KMS-11 (cell line): ENCODE measurements at regions not wholly inside any gene's neighbourhood (a gene's known extent, or its start where the extent isn't known, plus 50 kb on each side); places are given as distances from the start of the nearest gene placed in this dataset.

Experiments
- H2AFZ ChIP-seq: fragments of 200-600 bp; sonication (generic); 2 replicates; pipeline ENCODE4 v1.6.1; 2016; ENCODE audit warnings: antibody characterized with exemption, mixed run types, low read depth
- H3K27ac ChIP-seq: fragments of 200-600 bp; sonication (generic); 2 replicates; pipeline ENCODE4 v1.6.1; 2016; ENCODE audit warnings: mild to moderate bottlenecking, mixed run types
- H3K27me3 ChIP-seq: fragments of 200-600 bp; sonication (generic); 2 replicates; pipeline ENCODE4 v1.6.1; 2017; ENCODE audit warnings: mild to moderate bottlenecking, low read depth, mixed run types, moderate library complexity; ENCODE audit not compliant: insufficient read depth
- H3K36me3 ChIP-seq: fragments of 200-600 bp; sonication (generic); 2 replicates; pipeline ENCODE4 v1.6.1; 2017; ENCODE audit warnings: mild to moderate bottlenecking, mixed run types; ENCODE audit not compliant: insufficient read depth
- H3K4me1 ChIP-seq: fragments of 200-600 bp; sonication (generic); 2 replicates; pipeline ENCODE4 v1.6.1; 2016; ENCODE audit warnings: mild to moderate bottlenecking, low read depth, mixed run types; ENCODE audit not compliant: poor library complexity, severe bottlenecking
- H3K4me2 ChIP-seq: fragments of 200-600 bp; sonication (generic); 2 replicates; pipeline ENCODE4 v1.7.0; 2016; ENCODE audit warnings: mild to moderate bottlenecking, mixed run types
- H3K4me3 ChIP-seq: fragments of 200-600 bp; sonication (generic); IDR thresholded peaks from 2 replicates; pipeline ENCODE4 v1.6.1; 2017; ENCODE audit warnings: low read depth, low read length, mixed read lengths; ENCODE audit not compliant: insufficient read depth
- H3K79me2 ChIP-seq: fragments of 200-600 bp; sonication (generic); 2 replicates; pipeline ENCODE4 v1.6.1; 2016; ENCODE audit warnings: low read depth, mixed run types; ENCODE audit not compliant: insufficient read depth
- H3K9ac ChIP-seq: fragments of 200-600 bp; sonication (generic); 2 replicates; pipeline ENCODE4 v1.6.1; 2016; ENCODE audit warnings: mild to moderate bottlenecking, mixed run types
- H4K20me1 ChIP-seq: fragments of 200-600 bp; sonication (generic); 2 replicates; pipeline ENCODE4 v1.6.1; 2016; ENCODE audit warnings: mild to moderate bottlenecking, mixed run types; ENCODE audit not compliant: insufficient read depth
- CTCF ChIP-seq: fragments of 200-600 bp; sonication (generic); conservative IDR thresholded peaks from 2 replicates; pipeline ENCODE4 v1.6.1; 2017; ENCODE audit warnings: low read depth, mild to moderate bottlenecking, antibody characterized with exemption, low read length, moderate library complexity, mixed read lengths

- Histone ChIP-seq H3K4me2 (no peak overlapping the region), H3K4me3 (no peak overlapping the region), H3K27me3 (no peaks in the 10 kb centered on the region), H4K20me1 (no peaks in the 10 kb centered on the region), H3K9ac (no peak overlapping the region), H3K4me1 (no peaks in the 10 kb centered on the region), H3K79me2 (no peaks in the 10 kb centered on the region), H3K36me3 (no peaks in the 10 kb centered on the region), H2AFZ (no peak overlapping the region), H3K27ac (no peak overlapping the region)
- TF ChIP-seq CTCF, result no peak
Observed at GRCh38 chr2:120509991-120510735, 164.2 kb downstream of the INHBB start.

DNA sequence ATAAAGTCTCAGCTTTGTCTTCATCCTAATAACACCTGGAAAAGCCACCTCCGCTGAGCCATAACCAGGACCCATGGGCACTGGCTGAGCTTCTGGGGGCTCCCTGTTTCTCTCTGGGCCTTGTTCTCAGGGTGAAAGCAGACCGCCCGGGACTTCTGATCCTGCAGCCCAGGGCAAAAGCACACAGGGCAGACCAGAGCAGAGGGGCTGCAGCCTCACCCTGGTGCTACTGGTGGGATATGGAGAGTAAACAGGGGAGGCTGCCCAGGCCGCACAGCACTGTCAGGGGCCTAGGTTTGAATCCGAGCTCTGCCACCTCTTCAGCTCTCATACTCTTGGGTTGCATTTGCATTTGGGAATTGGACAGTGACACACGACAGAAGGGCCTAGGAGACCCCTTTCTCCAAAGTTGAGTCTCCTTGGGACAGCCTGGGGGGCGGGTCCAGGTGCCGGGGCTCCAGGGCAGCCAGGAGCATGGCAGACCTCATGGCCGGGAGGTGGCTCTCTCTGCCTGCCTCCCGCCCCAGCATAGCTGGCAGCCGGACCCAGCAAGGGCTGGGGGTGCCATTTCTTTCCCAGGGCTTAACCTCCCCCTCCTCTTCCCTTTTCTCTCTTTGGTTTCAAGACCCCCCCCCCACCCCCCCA, 164.9 kb downstream of the INHBB start:
- H3K27me3 ChIP-seq, result no peaks in the 10 kb centered on the region
- no peak for TF ChIP-seq CTCF
- no peak overlapping the region for H3K4me2 ChIP-seq

DNA sequence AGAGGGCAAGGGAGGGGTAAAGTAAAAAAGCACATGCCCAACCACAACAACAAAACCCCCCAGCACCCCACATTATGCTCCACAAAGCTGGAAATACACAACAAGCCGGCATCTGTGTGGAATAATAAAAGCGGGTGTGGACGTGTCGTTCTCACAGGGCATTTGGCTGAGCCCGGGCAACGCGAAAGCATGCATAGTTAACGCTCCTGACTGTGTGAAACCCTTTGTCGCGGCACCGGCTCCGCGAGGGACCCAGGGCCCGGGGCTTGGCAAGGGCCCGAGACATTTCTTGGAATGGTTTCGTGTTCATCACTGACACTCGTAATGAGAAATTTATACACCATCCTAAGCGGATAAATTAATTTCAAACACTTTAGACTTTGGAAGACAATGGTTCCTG, 165.6 kb downstream of the INHBB start:
- Histone ChIP-seq H3K36me3 (no peaks in the 10 kb centered on the region), H3K79me2 (no peaks in the 10 kb centered on the region), H3K4me1 (no peaks in the 10 kb centered on the region), H4K20me1 (no peaks in the 10 kb centered on the region), H3K9ac (no peak overlapping the region), H3K4me3 (no peak overlapping the region), H2AFZ (no peak overlapping the region), H3K27ac (no peak overlapping the region), H3K27me3 (no peaks in the 10 kb centered on the region), H3K4me2 (no peak overlapping the region)
- no peak for TF ChIP-seq CTCF

More for the DNA sequence above, 164.9 kb downstream of the INHBB start:
- Histone ChIP-seq H4K20me1 (no peaks in the 10 kb centered on the region), H3K4me1 (no peaks in the 10 kb centered on the region), H3K9ac (no peak overlapping the region), H3K36me3 (no peaks in the 10 kb centered on the region), H3K4me3 (no peak overlapping the region), H3K79me2 (no peaks in the 10 kb centered on the region), H2AFZ (no peak overlapping the region), H3K27ac (no peak overlapping the region)

DNA sequence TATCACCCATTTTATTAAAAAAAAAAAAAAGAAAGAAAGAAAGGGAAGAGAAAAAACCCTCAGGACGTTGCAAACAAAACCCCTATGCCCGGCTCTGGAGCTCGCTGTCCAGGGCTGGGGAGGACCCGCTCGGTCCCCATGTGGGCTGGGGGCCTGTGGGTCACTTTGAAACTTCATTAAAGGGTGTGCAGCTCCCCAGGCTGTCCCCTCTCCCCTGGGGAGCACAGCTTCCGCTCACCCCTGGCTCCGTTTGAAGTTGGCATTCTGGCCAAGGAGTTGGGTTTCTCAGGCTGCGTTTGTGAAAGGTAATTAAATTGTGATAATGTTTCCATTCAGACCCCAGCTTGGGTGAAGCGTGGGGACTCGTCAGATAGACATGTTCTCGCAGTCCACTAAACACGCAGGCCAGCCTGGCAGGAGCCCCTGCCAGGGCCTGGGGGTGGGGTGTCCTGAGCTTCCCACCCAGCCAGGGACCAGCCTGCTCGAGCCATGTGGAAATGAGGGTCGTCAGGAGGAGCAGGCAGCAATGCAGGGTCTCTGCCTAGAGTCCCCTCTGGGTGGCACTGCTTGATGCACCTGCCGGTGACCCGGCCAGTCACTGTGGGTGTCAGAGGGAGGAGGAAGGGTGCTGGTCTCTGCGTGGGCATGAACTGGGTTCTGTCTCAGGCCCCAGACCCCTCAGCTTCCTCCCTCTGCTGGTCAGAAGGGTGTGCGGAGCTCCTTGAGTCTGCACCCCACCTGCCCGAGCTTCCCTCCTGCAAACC, 166.2 kb downstream of the INHBB start:
- Histone ChIP-seq H3K4me1 (no peaks in the 10 kb centered on the region), H3K4me3 (no peak overlapping the region), H3K79me2 (no peaks in the 10 kb centered on the region), H3K27ac (no peak overlapping the region), H3K9ac (no peak overlapping the region), H4K20me1 (no peaks in the 10 kb centered on the region), H3K36me3 (no peaks in the 10 kb centered on the region), H2AFZ (no peak overlapping the region), H3K27me3 (no peaks in the 10 kb centered on the region), H3K4me2 (no peak overlapping the region)
- TF ChIP-seq CTCF, result no peak
